CD4-positive, alpha-beta T cell treated with Interleukin-21 for 1 hour (primary cell): ENCODE measurements at regions not wholly inside any gene's neighbourhood (a gene's known extent, or its start where the extent isn't known, plus 50 kb on each side); places are given as distances from the start of the nearest gene placed in this dataset.
"Not testable (repeated sequence)": the region's sequence is repeated elsewhere in the genome, so short reads cannot be mapped to it uniquely, and the experiment has no call there.

Experiments used
- DNase-seq: peaks from one replicate; pipeline ENCODE4 v3.0.0-alpha.2; 2020

GRCh38 chr14:85338895-85339294 is 191.0 kb upstream of the FLRT2 start:
- DNase-seq = no peak

- DNase-seq = no peak
Measured at GRCh38 chr14:85342858-85343607, 186.9 kb upstream of the FLRT2 start.

- no peak for DNase-seq
Measured at GRCh38 chr14:85344171-85344570, 185.8 kb upstream of the FLRT2 start.

GRCh38 chr14:85344847-85345570 is 184.9 kb upstream of the FLRT2 start:
- DNase-seq = no peak

- DNase-seq = no peak
Measured at GRCh38 chr14:85350667-85351066, 179.3 kb upstream of the FLRT2 start.

- DNase-seq = not testable (repeated sequence)
Measured at GRCh38 chr14:85352588-85352987, 177.4 kb upstream of the FLRT2 start.

- DNase-seq = no peak
Measured at GRCh38 chr14:85357120-85357519, 172.8 kb upstream of the FLRT2 start.

- DNase-seq = no peak
Measured at GRCh38 chr14:85358136-85358785, 171.7 kb upstream of the FLRT2 start.

- no peak for DNase-seq
Measured at GRCh38 chr14:85359505-85359904, 170.4 kb upstream of the FLRT2 start.

GRCh38 chr14:85363358-85363757 is 166.6 kb upstream of the FLRT2 start:
- DNase-seq = no peak

- no peak for DNase-seq
Measured at GRCh38 chr14:85366226-85366625, 163.7 kb upstream of the FLRT2 start.

- DNase-seq = no peak
Measured at GRCh38 chr14:85380881-85381280, 149.1 kb upstream of the FLRT2 start.

GRCh38 chr14:85382341-85382740 is 147.6 kb upstream of the FLRT2 start:
- DNase-seq = no peak

GRCh38 chr14:85387181-85387580 is 142.8 kb upstream of the FLRT2 start:
- no peak for DNase-seq

GRCh38 chr14:85390236-85390635 is 139.7 kb upstream of the FLRT2 start:
- no peak for DNase-seq

- no peak for DNase-seq
Measured at GRCh38 chr14:85391455-85391854, 138.5 kb upstream of the FLRT2 start.

- DNase-seq = no peak
Measured at GRCh38 chr14:85391892-85392291, 138.1 kb upstream of the FLRT2 start.

- DNase-seq = no peak
Measured at GRCh38 chr14:85399186-85399585, 130.8 kb upstream of the FLRT2 start.

GRCh38 chr14:85400678-85401077 is 129.3 kb upstream of the FLRT2 start:
- no peak for DNase-seq

GRCh38 chr14:85401384-85401783 is 128.6 kb upstream of the FLRT2 start:
- no peak for DNase-seq

- DNase-seq = no peak
Measured at GRCh38 chr14:85402569-85403162, 127.3 kb upstream of the FLRT2 start.

- DNase-seq = no peak
Measured at GRCh38 chr14:85409481-85410210, 120.3 kb upstream of the FLRT2 start.

- DNase-seq = no peak
Measured at GRCh38 chr14:85412756-85413155, 117.2 kb upstream of the FLRT2 start.
